Hypothalamus (tissue), 51 donors: ENCODE measurements at regions not wholly inside any gene's neighbourhood (a gene's known extent, or its start where the extent isn't known, plus 50 kb on each side); places are given as distances from the start of the nearest gene placed in this dataset.

Source experiments
- DNase-seq, 51 donors: peaks; one replicate each; lab custom pipeline; 2025; lab: John Stamatoyannopoulos, UW

GRCh38 chr7:95718577-95719410 is 53.6 kb upstream of the DYNC1I1 start:
- peak in 1 of 51 donors; percentile 19 for DNase-seq

- no peak for DNase-seq
Measured at GRCh38 chr7:95716357-95717122, 55.8 kb upstream of the DYNC1I1 start.

GRCh38 chr7:95715274-95715673 is 57.1 kb upstream of the DYNC1I1 start:
- no peak for DNase-seq

- no peak for DNase-seq
Measured at GRCh38 chr7:95710711-95711110, 61.6 kb upstream of the DYNC1I1 start.

- no peak for DNase-seq
Measured at GRCh38 chr7:95700917-95701316, 71.4 kb upstream of the DYNC1I1 start.

GRCh38 chr7:95694334-95694733 is 78.0 kb upstream of the DYNC1I1 start:
- DNase-seq: no peak

GRCh38 chr7:95693551-95694333 is 78.6 kb upstream of the DYNC1I1 start:
- DNase-seq: no peak

- no peak for DNase-seq
Measured at GRCh38 chr7:95691464-95691863, 80.9 kb upstream of the DYNC1I1 start.

GRCh38 chr7:95690367-95690947 is 81.9 kb upstream of the DYNC1I1 start:
- peak in 7 of 51 donors; percentile 3 to 83 (median 18) for DNase-seq

- DNase-seq: peak in 3 of 51 donors; percentile 6 to 12 (median 11)
Measured at GRCh38 chr7:95688931-95689495, 83.3 kb upstream of the DYNC1I1 start.

- DNase-seq: peak in 8 of 51 donors; percentile 6 to 79 (median 16)
Measured at GRCh38 chr7:95687759-95688343, 84.5 kb upstream of the DYNC1I1 start.

GRCh38 chr7:95686109-95686508 is 86.2 kb upstream of the DYNC1I1 start:
- peak in 34 of 51 donors; percentile 2 to 83 (median 34) for DNase-seq

GRCh38 chr7:95684505-95684904 is 87.8 kb upstream of the DYNC1I1 start:
- no peak for DNase-seq

- peak in 3 of 51 donors; percentile 7 to 57 (median 9) for DNase-seq
Measured at GRCh38 chr7:95684037-95684436, 87.7 kb upstream of the PDK4 start.

- DNase-seq: no peak
Measured at GRCh38 chr7:95682913-95683312, 86.6 kb upstream of the PDK4 start.

- DNase-seq: no peak
Measured at GRCh38 chr7:95676691-95677090, 80.4 kb upstream of the PDK4 start.

GRCh38 chr7:95675632-95676031 is 79.3 kb upstream of the PDK4 start:
- no peak for DNase-seq

- no peak for DNase-seq
Measured at GRCh38 chr7:95675016-95675415, 78.7 kb upstream of the PDK4 start.

- no peak for DNase-seq
Measured at GRCh38 chr7:95674101-95674500, 77.8 kb upstream of the PDK4 start.

- no peak for DNase-seq
Measured at GRCh38 chr7:95672434-95672833, 76.1 kb upstream of the PDK4 start.
